GM12878 (cell line): ENCODE measurements at regions not wholly inside any gene's neighbourhood (a gene's known extent, or its start where the extent isn't known, plus 50 kb on each side); places are given as distances from the start of the nearest gene placed in this dataset.

Experiments used
- ATF3 ChIP-seq: IDR thresholded peaks from 2 replicates; pipeline ENCODE4 v1.6.1; 2011; ENCODE audit warnings: low read depth, mild to moderate bottlenecking, low read length, moderate library complexity, borderline replicate concordance; ENCODE audit errors: extremely low read depth
- CBX5 ChIP-seq: sonication (generic); IDR thresholded peaks from 2 replicates; pipeline ENCODE4 v1.6.1; 2016; ENCODE audit warnings: low read depth, moderate library complexity, mild to moderate bottlenecking, inconsistent platforms
- CREB1 ChIP-seq: IDR thresholded peaks from 2 replicates; pipeline ENCODE4 v1.6.1; 2012; ENCODE audit warnings: low read depth, mild to moderate bottlenecking, inconsistent platforms
- CTCF ChIP-seq, 3 experiments: IDR thresholded peaks in 2 of 3; conservative IDR thresholded peaks in 1 of 3; 2 replicates each; pipeline ENCODE4 v1.5.1; 2011; ENCODE audit warnings: low read depth in 3 of 3, low read length in 3 of 3, mild to moderate bottlenecking in 3 of 3, control low read depth in 2 of 3, moderate library complexity in 2 of 3, inconsistent platforms in 1 of 3, mixed read lengths in 1 of 3; ENCODE audit not compliant: control insufficient read depth in 2 of 3, insufficient read depth in 1 of 3; ENCODE audit errors: extremely low read depth in 1 of 3
- ESRRA ChIP-seq: IDR thresholded peaks from 2 replicates; pipeline ENCODE4 v1.6.1; 2012; ENCODE audit warnings: mild to moderate bottlenecking, low read length, improper control_type of control experiment
- JUND ChIP-seq: IDR thresholded peaks from 2 replicates; pipeline ENCODE4 v1.6.1; 2012; ENCODE audit warnings: low read depth, mild to moderate bottlenecking, low read length, improper control_type of control experiment, moderate library complexity
- POLR2A ChIP-seq: IDR thresholded peaks from 2 replicates; pipeline ENCODE4 v1.6.1; 2011; ENCODE audit warnings: low read depth, mild to moderate bottlenecking, low read length
- POLR2AphosphoS2 ChIP-seq: IDR thresholded peaks from 2 replicates; pipeline ENCODE4 v1.6.1; 2011; ENCODE audit warnings: low read depth, mild to moderate bottlenecking, low read length, improper control_type of control experiment, moderate library complexity
- POLR2AphosphoS5 ChIP-seq: IDR thresholded peaks from 2 replicates; pipeline ENCODE4 v1.6.1; 2011; ENCODE audit warnings: mild to moderate bottlenecking, low read length, inconsistent platforms
- RCOR1 ChIP-seq: conservative IDR thresholded peaks from 2 replicates; pipeline ENCODE4 v1.6.1; 2012; ENCODE audit warnings: low read depth, low read length, improper control_type of control experiment
- SPI1 ChIP-seq: IDR thresholded peaks from 2 replicates; pipeline ENCODE4 v1.6.1; 2011; ENCODE audit warnings: low read depth, mild to moderate bottlenecking, low read length, moderate library complexity, borderline replicate concordance; ENCODE audit not compliant: insufficient read depth
- ZNF217 ChIP-seq: fragments of 450-650 bp; IDR thresholded peaks from 2 replicates; pipeline ENCODE4 v1.6.1; 2017; ENCODE audit warnings: antibody characterized with exemption, mild to moderate bottlenecking
- ZNF274 ChIP-seq: IDR thresholded peaks from one replicate; pipeline ENCODE4 v1.8.0; 2011; ENCODE audit not compliant: insufficient read length, insufficient read depth

- TF ChIP-seq CBX5 (no peak), CTCF (IDR thresholded peaks at IDR 0.05 in 2 of 3, conservative IDR thresholded peaks at IDR 0.05 in 1 of 3; ENCODE audit: control insufficient read depth in 2 of 3, extremely low read depth in 1 of 3, insufficient read depth in 1 of 3, low read depth in 3 of 3, low read length in 3 of 3) (no peak), RCOR1 (no peak), ZNF274 (no peak), CREB1 (no peak), JUND (no peak), POLR2A (no peak), POLR2AphosphoS5 (no peak), ATF3 (no peak), SPI1 (no peak), ZNF217 (no peak), POLR2AphosphoS2 (no peak), ESRRA (no peak)
These were observed 126.4 kb downstream of the SALL1 start for GRCh38 chr16:51024703-51025102.
